Stimulated activated CD4-positive, alpha-beta T cell treated with anti-CD3 and anti-CD28 coated beads, Interleukin-1b, Interleukin-23, amount 100 ng/mL, for 4 hours (primary cell): ENCODE measurements at regions not wholly inside any gene's neighbourhood (a gene's known extent, or its start where the extent isn't known, plus 50 kb on each side); places are given as distances from the start of the nearest gene placed in this dataset.
"Not testable (repeated sequence)": the region's sequence is repeated elsewhere in the genome, so short reads cannot be mapped to it uniquely, and the experiment has no call there.

Experiments used
- DNase-seq, 2 donors: peaks; one replicate each; pipeline ENCODE4 v3.0.0-alpha.2; 2020; ENCODE audit warnings: low read depth in 2 of 2

DNA sequence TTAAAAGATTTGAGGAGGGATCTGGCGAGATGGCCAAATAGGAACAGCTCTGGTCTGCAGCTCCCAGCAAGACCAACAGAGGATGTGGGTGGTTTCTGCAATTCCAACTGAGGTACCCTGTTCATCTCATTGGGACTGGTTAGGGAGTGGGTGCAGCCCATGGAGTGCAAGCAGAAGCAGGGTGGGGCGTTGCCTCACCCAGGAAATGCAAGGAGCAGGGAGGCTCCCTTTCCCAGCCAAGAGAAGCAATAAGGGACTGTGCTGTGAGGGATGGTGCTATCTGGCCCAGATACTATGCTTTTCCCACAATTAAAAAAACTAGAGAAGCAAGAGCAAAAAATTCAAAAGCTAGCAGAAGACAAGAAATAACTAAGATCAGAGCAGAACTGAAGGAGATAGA lies 318.4 kb downstream of the PPP1R3A start:
- DNase-seq = not testable (repeated sequence)

DNA sequence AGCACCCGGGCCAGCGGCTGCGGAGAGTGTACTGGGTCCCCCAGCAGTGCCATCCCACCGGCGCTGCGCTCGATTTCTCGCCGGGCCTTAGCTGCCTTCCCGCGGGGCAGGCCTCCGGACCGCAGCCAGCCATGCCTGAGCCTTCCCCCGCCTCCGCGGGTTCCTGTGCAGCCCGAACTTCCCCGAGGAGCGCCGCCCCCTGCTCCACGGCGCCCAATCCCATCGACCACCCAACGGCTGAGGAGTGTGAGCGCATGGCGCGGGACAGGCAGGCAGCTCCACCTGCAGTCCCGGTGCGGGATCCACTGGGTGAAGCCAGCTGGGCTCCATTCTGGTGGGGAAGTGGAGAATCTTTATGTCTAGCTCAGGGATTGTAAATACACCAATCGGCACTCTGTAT lies 325.4 kb downstream of the PPP1R3A start:
- not testable (repeated sequence) for DNase-seq

DNA sequence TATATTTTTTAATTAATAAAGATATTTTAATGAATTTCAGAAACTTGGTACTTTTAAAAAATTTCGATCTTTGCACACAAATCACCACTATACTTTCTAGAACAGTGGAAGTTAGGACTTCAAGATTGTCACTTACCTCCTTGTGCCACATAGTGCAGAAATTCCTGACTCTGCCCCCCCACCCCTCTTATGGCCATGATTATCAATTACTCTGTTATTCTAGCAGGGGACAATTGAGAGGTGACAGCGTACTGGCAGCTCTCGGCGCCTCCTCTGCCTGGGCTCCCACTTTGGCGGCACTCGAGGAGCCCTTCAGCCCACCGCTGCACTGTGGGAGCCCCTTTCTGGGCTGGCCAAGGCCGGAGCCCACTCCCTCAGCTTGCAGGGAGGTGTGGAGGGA lies 325.9 kb downstream of the PPP1R3A start:
- DNase-seq = not testable (repeated sequence)

DNA sequence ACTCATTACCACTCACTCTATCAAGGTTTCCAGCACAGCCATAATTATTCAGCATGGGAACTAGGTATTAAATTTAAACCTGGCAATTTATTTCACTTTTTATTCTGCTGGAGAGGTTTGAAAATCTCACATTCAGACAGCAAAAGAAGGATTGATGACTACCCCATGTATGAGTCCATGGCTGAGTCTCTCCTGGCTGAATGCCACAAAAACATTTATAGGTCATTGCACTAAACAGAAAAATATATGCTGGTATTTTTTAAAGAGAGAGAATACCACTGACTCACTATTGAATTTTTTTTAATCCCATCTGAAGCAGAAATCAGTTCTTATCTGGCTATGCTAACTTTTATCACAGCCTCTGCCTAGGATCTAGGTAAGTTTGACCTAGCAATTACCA lies 336.3 kb downstream of the PPP1R3A start:
- no peak for DNase-seq

DNA sequence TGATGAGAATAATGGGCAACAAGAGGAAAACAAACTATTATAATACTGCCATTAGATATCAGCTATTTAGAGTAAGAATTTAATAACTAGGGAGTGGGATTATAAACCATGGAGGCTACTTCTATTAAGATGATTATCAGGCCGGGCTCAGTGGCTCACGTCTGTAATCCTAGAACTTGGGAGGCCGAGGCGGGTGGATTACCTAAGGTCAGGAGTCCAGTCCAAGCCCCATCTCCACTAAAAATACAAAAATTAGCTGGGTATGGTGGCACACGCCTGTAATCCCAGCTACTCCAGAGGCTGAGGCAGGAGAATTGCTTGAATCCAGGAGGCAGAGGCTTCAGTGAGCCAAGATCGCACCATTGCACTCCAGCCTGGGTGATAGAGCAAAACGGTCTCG lies 355.6 kb downstream of the PPP1R3A start:
- DNase-seq = not testable (repeated sequence)

DNA sequence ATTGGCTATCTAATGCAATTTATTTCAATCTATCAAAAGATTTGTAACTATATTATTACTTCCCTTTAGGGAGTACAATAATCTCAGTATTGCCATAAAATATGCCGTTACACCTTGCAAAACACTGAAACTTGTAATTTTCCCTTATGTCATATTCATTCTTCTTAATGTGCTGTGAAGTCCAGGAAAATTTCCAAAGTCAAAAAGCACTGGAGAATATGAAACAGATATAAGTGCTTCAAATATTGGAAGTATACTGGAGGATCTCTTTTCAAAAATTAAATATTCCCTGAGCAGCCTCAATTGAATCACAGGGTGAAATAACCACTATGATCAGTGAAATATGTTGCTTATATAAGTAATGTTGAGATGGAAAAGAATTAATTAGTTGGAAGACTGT lies 356.0 kb downstream of the PPP1R3A start:
- no peak for DNase-seq

DNA sequence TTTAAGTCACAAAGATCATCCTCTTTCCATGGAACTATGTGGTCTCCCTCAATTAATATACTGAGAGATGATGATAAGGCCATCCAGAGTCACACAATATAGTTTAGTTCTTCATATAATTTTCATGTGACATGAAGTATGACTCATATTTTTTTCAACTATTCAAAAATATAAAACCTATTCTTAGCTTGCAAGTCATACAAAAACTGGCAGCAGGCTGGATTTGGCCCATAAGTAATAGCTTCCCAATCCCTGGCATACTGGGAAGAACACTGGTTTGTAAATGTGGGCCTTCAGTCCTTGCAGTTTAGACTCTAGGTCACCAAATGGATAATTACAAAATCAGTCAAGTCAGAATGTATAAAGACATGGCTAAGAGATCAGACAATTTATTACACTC lies 356.6 kb downstream of the PPP1R3A start:
- no peak for DNase-seq

DNA sequence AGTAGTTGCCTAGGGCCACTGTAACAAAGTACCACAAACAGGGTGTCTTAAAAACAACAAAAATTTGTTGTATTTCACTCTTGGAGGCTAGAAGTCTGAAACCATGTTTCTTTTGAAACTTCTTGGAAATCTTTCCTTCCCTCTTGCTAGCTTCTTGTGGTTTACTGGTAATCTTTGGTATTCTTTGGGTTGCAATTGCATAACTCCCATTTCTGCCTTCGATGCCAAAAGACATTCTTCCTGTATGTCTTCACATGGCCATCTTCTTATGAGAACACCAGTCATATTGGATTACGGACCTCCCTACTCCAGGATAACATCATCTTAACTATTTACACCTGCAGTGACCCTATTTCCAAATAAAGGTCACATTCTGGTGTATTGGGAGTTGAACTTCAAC lies 357.4 kb downstream of the PPP1R3A start:
- no peak for DNase-seq

DNA sequence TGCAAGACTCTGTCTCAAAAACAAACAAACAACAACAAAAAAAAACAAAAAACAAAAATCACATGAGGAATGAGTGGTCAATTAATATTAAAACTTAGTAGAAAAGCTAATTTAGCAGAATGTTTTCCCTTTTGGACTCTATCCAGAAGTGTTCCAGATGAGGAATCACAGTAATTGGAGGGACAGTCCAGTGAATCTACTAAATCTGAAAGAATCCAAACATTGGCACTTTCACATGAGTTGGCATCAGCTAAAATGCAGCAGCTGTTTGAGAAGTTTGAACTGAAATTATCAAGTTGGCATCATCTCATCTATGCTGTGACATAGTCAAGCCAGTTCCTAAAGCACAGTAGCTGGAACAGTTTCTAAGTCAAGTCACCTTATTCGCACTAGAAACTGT lies 367.8 kb downstream of the PPP1R3A start:
- DNase-seq = no peak

DNA sequence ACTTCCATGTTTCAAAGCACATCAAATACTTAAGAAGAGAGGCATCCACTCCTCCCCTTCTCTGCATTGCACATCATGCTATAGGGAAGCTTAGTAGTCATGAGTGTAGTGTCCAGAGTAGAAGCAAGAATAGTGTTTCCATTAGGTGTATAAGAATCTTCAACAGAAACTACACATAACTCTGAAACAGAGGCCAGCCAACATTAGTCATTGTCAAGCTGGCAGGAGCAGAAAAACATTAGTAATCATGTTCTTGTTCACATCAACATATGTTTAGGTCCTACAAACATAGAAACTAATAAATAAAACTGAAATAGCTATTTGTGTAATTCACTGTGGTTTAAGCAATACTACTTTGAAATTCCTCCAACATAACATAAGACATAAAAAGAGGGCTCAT lies 370.2 kb downstream of the PPP1R3A start:
- DNase-seq = no peak

DNA sequence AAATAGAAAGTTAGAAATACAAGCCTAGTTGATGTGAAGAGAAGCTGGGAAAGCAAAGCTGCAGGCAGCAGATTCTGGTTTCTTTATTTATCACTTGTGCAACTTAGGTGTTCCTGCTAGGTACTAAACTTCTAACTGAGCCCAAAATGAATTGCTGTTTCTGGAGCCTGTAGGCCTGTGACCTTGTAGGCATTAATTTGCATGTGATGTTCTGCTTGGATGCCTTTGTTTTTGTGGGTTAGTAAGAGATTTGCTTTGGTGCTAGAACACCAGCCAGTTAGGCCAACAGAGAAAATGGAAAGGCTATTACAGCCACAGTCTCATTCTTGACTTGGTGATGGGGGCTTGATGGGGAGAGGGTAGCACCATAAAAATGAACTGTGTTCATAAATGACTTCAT lies 370.7 kb downstream of the PPP1R3A start:
- DNase-seq = no peak

DNA sequence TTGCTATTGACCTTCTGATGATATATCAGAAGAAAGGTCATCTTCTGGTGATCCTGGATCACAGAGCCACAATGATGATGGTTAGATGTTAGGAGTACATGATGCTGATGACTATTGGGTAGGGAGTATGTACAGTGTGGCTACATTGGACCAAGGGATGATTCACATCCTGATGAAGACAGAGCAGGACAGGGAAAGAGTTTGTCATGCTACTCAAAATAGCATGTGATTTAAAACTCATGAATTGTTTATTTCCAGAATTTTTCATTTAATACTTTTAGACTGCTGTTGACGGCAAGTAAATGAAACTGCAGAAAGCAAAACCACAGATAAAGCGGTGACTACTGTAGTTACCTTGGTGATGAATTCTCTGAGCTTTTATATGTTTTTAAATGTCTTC lies 397.3 kb downstream of the PPP1R3A start:
- no peak for DNase-seq

DNA sequence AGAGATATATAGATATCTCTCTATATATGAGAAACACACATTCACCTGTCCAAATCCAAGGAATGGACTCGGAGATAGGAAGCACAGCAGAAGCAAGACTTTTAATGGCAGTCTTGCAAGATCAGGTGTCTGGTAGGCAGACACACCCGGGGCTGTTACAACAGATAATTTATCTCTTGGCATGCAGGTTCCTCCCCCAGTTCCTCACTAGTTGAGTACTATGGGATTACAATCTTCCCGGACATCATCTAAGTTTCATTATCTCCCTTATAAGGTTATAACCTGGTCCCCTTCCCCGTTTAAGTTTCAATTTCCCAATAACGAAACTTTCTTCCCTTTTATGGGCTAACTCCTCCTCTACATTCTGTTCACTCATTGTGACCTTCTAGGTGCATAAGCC lies 399.3 kb downstream of the PPP1R3A start:
- DNase-seq = no peak

DNA sequence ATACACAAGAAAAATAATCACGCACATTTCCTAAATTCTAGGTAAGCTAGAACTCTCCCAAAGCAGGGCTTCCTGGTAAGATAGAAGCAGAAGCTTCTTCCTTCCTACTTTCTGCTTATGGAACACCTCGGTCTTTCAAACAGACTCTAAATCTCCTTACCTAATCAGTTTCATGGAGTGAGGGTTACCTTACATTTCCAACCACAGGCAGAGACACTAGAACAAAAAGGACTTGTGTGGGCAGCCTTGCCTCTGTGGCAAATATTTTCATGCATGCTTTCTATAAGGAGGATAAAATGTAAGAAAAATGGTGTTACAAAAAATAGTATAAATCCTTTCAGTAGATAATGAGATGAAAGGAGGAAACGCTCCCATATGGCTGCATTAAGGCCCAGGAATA lies 386.3 kb upstream of the SMIM30 start:
- DNase-seq = no peak

DNA sequence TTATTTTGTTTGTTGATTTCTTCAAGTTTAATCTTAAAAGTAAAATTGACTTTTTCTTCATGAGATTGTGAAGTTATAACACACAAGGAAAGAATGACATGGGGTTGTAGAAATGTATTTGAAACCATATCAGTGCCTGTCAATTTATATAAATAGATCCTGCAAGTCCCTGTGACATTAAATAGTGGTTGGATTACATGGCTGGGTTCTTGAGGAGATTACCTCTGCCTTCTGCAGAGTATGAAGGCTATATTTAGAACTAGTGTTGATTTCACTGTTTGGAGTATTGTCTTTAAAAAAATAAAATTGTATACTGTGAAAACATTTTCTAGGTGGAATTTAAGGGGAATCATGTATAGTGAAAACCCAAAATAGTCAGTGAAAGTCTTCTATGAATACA lies 385.8 kb upstream of the SMIM30 start:
- no peak for DNase-seq

DNA sequence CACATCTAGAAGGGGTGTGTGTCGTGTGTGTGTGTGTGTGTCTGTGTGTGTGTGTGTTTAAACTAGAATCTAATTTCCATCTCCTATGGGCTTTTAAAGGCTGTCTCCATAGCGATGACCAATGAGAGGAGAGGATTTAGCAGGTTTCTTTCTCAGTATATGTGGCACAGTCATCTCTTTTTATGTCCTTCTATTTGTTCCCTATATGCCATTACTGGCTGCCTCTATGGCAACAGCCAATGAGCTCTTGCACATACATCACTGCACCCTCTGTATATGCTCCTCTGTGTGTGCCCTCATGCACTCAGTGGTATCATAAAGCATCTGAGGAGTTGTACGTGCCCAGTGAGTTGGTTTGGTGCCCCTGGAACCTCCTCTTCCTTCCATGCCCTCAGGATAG lies 378.2 kb upstream of the SMIM30 start:
- DNase-seq = not testable (repeated sequence)

DNA sequence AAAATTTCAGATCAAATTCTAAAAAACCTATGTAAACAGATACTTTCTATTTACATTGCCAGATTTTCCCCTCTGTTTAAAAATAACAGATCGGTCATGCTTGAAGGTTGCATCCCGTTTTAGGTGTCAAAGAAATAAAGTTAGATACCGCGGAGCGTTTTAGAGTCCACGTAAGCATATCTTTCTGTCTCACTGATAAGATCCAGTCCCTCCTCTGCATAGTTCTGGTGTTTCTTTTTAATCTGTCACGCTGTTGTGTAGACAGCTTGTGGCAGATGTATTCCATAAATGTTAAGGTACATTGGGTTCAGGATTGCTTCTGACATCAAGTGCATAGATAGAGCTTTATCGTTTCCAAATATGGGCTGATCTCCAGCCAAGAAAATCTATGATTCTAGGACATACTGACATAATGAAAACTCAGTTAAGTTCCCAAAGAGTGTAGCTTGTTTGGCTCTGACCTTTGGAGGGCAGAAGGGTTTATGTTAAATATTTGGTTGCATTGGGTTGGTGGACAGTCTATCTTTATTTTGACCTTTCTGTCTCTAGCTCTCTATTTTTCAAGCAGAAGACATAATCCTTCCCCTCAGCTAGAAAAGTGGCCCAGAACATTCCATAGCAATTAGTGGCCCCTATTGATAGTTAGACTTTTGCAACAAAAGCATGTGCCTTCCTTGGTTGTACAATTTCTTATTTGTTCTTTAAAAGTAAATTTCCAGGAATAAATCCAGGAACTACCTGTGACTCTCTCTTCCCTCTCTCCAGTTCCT lies 376.6 kb upstream of the SMIM30 start:
- DNase-seq = not testable (repeated sequence)

DNA sequence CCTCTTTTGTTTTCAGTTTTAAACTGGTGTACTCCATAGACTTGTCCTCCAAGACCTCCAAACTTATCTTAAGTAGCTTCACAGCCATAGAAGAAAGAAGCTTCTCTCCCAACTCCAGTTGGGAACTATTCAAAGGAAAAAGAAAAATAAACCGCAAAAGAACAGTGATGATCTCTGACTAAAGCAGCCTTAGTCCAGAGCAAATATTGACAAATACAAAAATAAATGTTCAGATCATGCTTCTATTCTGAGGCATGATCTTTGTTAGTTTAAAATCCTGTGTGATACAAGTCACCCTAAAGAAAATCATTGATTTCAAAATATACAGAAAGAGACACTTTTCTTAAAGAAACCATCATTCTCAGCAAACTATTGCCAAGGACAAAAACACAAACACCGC lies 373.0 kb upstream of the SMIM30 start:
- DNase-seq = no peak

DNA sequence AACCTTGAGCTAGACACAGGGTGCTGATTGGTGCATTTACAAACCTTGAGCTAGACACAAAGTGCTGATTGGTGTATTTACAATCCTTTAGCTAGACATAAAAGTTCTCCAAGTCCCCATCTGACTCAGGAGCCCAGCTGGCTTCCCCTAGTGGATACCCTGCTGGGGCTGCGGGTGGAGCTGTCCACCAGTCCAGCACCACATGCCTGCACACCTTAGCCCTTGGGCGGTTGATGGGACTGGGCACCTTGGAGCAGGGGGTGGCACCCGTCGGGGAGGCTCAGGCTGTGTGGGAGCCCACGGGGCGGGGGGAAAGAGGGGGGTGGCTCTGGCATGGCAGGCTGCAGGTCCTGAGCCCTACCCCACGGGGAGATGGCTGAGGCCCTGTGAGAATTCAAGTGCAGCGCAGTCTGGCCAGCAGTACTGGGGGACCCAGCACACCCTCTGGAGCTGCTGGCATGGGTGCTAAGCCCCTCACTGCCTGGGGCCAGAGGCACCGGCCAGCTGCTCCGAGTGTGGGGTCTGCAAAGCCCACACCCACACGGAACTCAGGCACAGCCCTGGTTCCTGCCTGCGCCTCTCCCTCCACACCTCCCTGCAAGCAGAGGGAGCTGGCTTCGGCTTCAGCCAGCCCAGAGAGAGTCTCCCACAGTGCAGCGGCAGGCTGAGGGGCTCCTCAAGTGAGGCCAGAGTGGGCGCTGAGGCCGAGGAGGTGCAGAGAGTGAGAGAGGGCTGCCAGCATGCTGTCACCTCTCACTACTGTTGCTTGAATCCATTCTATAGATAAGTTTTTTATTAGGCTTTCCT lies 369.8 kb upstream of the SMIM30 start:
- DNase-seq = no peak

DNA sequence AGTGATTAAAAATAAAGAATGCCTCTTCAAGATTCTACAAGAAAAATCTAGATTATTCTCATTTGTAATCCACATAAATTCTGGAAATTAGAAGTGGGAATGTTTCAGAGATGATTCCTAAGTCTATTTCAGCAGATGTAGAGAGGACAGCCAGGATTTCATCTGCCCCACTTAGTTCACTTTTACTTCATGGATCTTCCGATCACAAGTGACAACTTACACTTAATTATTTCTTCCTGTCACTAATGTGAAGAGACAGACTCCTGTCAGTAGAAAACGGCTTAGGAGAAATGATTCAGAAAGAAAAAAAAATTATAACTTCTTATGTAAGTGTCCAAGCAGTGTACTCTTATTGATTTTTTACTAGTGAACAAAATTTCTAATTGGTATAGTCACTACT lies 368.2 kb upstream of the SMIM30 start:
- DNase-seq = no peak

DNA sequence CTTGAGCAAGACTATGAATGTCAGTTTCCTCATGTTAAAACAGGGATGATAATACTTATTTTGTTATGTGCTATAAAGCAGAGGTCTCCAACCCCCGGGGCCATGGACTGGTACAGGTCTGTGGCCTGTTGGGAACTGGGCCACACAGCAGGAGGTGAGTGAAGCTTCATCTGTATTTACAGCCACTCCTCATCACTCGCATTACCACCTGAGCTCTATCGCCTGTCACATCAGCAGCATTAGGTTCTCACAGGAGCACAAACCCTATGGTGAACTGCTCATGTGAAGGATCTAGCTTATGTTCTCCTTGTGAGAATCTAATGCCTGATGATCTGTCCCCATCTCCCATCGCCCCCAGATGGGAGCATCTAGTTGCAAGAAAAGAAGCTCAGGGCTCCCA lies 365.3 kb upstream of the SMIM30 start:
- DNase-seq = no peak

DNA sequence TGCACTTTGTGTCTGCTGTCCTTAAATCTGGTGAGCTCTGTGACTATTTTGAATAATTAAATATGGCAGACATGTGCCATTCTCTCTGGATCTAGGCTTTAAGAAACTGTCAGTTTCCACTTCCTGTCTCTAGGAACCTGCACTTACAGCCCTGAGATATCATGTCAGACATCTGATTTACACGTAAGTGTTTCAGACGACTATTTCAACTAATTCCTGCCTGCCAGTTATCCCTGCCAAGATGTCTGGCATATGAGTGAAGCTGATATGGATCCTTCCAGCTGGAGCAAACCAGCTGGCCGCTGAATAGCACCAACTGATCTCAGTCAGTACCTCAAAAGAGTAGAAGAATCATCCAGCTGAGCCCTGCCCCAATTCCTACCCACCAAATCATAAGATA lies 362.2 kb upstream of the SMIM30 start:
- DNase-seq = no peak

DNA sequence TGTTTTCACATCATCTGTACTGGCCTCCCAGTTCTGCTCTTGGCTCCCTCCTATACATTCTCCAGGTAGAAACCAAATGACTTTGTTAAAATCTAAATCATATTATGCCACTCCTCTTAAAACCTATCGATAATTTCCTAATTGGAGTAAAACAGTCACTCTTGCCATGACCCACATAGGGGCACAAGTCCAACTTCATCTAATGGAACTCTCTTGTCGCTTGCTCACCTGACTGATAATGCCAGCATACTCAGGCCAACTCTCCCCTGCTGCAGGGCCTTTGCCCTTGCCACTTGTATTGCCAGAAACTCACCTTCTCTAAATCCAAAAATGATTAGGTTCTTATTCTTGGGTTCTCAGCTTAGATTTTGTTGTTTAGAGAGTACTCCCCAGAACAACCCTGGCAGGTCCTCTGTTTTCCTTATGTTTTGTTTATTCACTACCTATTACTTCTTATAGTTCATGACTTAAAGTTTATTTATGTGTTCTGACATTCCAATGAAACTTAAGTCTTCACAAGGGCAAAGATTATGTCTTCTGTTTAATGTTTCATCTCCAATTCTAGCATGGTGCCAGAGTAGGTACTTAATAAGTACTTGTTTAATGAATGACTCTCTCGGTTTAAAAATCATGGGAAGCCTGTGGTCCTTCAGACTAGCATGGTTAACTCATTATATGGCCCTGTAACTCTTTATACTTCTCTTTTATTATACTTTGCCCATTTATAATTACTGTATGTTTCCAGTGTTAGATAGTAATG lies 345.9 kb upstream of the SMIM30 start:
- DNase-seq = no peak
